ENCODE measurements at regions not wholly inside any gene's neighbourhood (a gene's known extent, or its start where the extent isn't known, plus 50 kb on each side); places are given as distances from the start of the nearest gene placed in this dataset.
"Not testable (repeated sequence)": the region's sequence is repeated elsewhere in the genome, so short reads cannot be mapped to it uniquely, and the experiment has no call there.

DNA sequence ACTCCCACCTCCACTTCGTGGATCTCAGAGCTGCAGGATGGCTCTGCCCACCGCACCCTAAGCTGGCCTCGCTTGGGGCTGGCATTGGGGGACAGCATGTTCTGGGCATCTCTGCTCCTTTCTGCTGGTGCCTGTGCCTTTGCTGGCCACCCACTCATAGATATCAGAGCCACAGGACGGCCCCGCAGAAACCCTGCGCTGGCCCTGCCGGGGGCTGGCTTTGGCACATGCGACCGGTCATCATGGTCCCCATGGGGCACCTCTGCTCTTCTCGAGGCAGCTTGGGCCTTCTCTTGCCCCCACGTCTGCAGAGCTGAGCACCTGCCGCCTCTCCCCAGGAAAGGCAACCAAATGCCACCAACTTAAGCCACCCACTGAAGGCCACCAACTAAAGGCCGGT is 895.7 kb upstream of the DEFB115 start:
- TF ChIP-seq BHLHE40 (IDR thresholded peaks at IDR 0.05; ENCODE audit: borderline replicate concordance); FOXA1 (IDR thresholded peaks at IDR 0.05); TARDBP (IDR thresholded peaks at IDR 0.05); FOXK2 (IDR thresholded peaks at IDR 0.05); SUZ12 (IDR thresholded peaks at IDR 0.05); ELF4 (IDR thresholded peaks at IDR 0.05); NFRKB (IDR thresholded peaks at IDR 0.05); FOXM1 (IDR thresholded peaks at IDR 0.05; ENCODE audit: borderline replicate concordance); SP1 (IDR thresholded peaks at IDR 0.05); CTBP1 (IDR thresholded peaks at IDR 0.05; ENCODE audit: borderline replicate concordance): not testable (repeated sequence)
- TF ChIP-seq, protein P1, sequence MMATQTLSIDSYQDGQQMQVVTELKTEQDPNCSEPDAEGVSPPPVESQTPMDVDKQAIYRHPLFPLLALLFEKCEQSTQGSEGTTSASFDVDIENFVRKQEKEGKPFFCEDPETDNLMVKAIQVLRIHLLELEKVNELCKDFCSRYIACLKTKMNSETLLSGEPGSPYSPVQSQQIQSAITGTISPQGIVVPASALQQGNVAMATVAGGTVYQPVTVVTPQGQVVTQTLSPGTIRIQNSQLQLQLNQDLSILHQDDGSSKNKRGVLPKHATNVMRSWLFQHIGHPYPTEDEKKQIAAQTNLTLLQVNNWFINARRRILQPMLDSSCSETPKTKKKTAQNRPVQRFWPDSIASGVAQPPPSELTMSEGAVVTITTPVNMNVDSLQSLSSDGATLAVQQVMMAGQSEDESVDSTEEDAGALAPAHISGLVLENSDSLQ (IDR thresholded peaks at IDR 0.05) = not testable (repeated sequence)
